K562 (cell line): ENCODE measurements at regions not wholly inside any gene's neighbourhood (a gene's known extent, or its start where the extent isn't known, plus 50 kb on each side); places are given as distances from the start of the nearest gene placed in this dataset.

Experiments
- ATAC-seq: fragments of 200-7000 bp; cut with Tn5 transposase; 3 replicates; pipeline ENCODE4 v1.9.1; 2020; ENCODE audit warnings: moderate library complexity
- BruUV-seq: library from RNA; stranded (reverse); fragments of 400-500 nt; replicated peaks from 2 replicates; lab custom pipeline; 2021; lab: Mats Ljungman, UMichigan
- CTCF ChIA-PET: fragments of 300-600 bp; formaldehyde crosslinking; extraction: SDS; loops from one replicate; lab custom pipeline; 2021; ENCODE audit warnings: low intra/inter-chr PET ratio; lab: Yijun Ruan, JAX
- POLR2A ChIA-PET: fragments of 300-600, 350-650 bp; sonication (Branson Sonifier 250); formaldehyde crosslinking; extraction: SDS; loops from one replicate; lab custom pipeline; 2021; ENCODE audit warnings: antibody characterized with exemption, inconsistent platforms; lab: Yijun Ruan, JAX
- DNase-seq, 4 experiments: peaks; one replicate each; pipeline versions ENCODE4 v3.0.0 to v3.0.0-alpha.2; 2011 to 2018; ENCODE audit warnings: low spot score in 3 of 4, mixed read lengths in 3 of 4; ENCODE audit errors: extremely low read depth in 1 of 4
- FAIRE-seq: peaks from 2 replicates; lab custom pipeline; 2011; peaks lifted over from hg19 to GRCh38; lab: Jason Lieb, UNC
- H2AFZ ChIP-seq: 2 replicates; pipeline ENCODE4 v1.6.0; 2011; ENCODE audit warnings: low read depth, low read length, control low read depth, inconsistent platforms
- H3K27ac ChIP-seq: fragments of 200-600 bp; 3 replicates; pipeline ENCODE4 v1.8.0; 2011; ENCODE audit warnings: low read depth, mild to moderate bottlenecking, control low read depth, inconsistent platforms, low read length, moderate library complexity, mixed read lengths; ENCODE audit errors: extremely low read depth
- H3K27me3 ChIP-seq, 2 experiments: fragments of 300-600 bp in 1 of 2; 2 replicates in 1 of 2; 3 replicates in 1 of 2; pipeline versions ENCODE4 v1.6.0 to v1.8.0; 2011; ENCODE audit warnings: inconsistent platforms in 2 of 2, low read length in 2 of 2, mild to moderate bottlenecking in 1 of 2, mixed read lengths in 1 of 2, moderate library complexity in 1 of 2; ENCODE audit not compliant: control insufficient read depth in 2 of 2, insufficient read depth in 2 of 2
- H3K36me3 ChIP-seq: fragments of 300-600 bp; 3 replicates; pipeline ENCODE4 v1.8.0; 2011; ENCODE audit warnings: mild to moderate bottlenecking, low read length, inconsistent platforms; ENCODE audit not compliant: control insufficient read depth, insufficient read depth
- H3K4me1 ChIP-seq, 2 experiments: fragments of 200-600 bp in 1 of 2; replicated peaks in 1 of 2; 2 replicates in 1 of 2; 3 replicates in 1 of 2; pipeline versions ENCODE4 v1.5.1 to v1.8.0; 2011; ENCODE audit warnings: inconsistent platforms in 2 of 2, low read length in 2 of 2, mild to moderate bottlenecking in 1 of 2, mixed read lengths in 1 of 2, moderate library complexity in 1 of 2; ENCODE audit not compliant: control insufficient read depth in 2 of 2, insufficient read depth in 2 of 2
- H3K4me2 ChIP-seq: 2 replicates; pipeline ENCODE4 v1.6.1; 2011; ENCODE audit warnings: low read length, control low read depth, inconsistent platforms, mixed read lengths; ENCODE audit not compliant: insufficient read depth
- H3K4me3 ChIP-seq: fragments of 200-600 bp; sonication (generic), shearing (Covaris generic); 2 replicates; pipeline ENCODE4 v1.5.1; 2016; ENCODE audit warnings: control low read depth, inconsistent platforms
- H3K79me2 ChIP-seq: fragments of 200-600 bp; 3 replicates; pipeline ENCODE4 v1.8.0; 2011; ENCODE audit warnings: low read length, inconsistent platforms; ENCODE audit not compliant: control insufficient read depth, insufficient read depth
- H3K9ac ChIP-seq, 2 experiments: 2 replicates each; pipeline versions ENCODE4 v1.6.0 to v1.6.1; 2011; ENCODE audit warnings: low read depth in 2 of 2, low read length in 2 of 2, control low read depth in 1 of 2, inconsistent platforms in 1 of 2, mild to moderate bottlenecking in 1 of 2, mixed read lengths in 1 of 2; ENCODE audit not compliant: insufficient read depth in 1 of 2
- H3K9me1 ChIP-seq: one replicate; pipeline ENCODE4 v1.6.0; 2011; ENCODE audit warnings: inconsistent platforms, mild to moderate bottlenecking, low read length, moderate library complexity; ENCODE audit not compliant: control insufficient read depth, insufficient read depth
- H3K9me3 ChIP-seq: replicated peaks from 2 replicates; pipeline ENCODE4 v1.5.1; 2011; ENCODE audit warnings: low read depth, low read length, inconsistent platforms; ENCODE audit not compliant: control insufficient read depth, insufficient read depth
- H4K20me1 ChIP-seq: replicated peaks from 2 replicates; pipeline ENCODE4 v1.6.1; 2011; ENCODE audit warnings: low read length, inconsistent platforms, mixed read lengths; ENCODE audit not compliant: control insufficient read depth, insufficient read depth
- FOXM1 ChIP-seq, 2 experiments: fragments of 450-650 bp in 1 of 2; sonication (generic) in 1 of 2; formaldehyde crosslinking in 1 of 2; IDR thresholded peaks; 2 replicates each; pipeline versions ENCODE4 v1.6.1 to v1.9.0; 2017 to 2022; ENCODE audit warnings: low read depth in 2 of 2, mild to moderate bottlenecking in 2 of 2, missing genetic modification reagents in 1 of 2, moderate library complexity in 1 of 2
- NFIX ChIP-seq: fragments of 250-450 bp; sonication (Bioruptor Pico); IDR thresholded peaks from 2 replicates; pipeline ENCODE4 v1.4.0; 2020; ENCODE audit warnings: low read depth, mild to moderate bottlenecking, moderate library complexity
- PHF21A ChIP-seq: fragments of 450-650 bp; IDR thresholded peaks from 2 replicates; pipeline ENCODE4 v1.6.1; 2017; ENCODE audit warnings: low read depth, borderline replicate concordance
- RBM15 ChIP-seq: fragments of 200-400 bp; formaldehyde crosslinking; IDR thresholded peaks from 2 replicates; pipeline ENCODE4 v1.6.1; 2018; ENCODE audit warnings: mild to moderate bottlenecking, low read length, moderate library complexity; ENCODE audit not compliant: insufficient read depth
- SIN3B ChIP-seq: fragments of 450-650 bp; IDR thresholded peaks from 2 replicates; pipeline ENCODE4 v1.6.1; 2017; ENCODE audit warnings: low read depth, mild to moderate bottlenecking, moderate library complexity
- THRB ChIP-seq: fragments of 450-650 bp; formaldehyde crosslinking; conservative IDR thresholded peaks from 2 replicates; pipeline ENCODE4 v1.4.0; 2022; ENCODE audit warnings: mild to moderate bottlenecking, missing genetic modification characterization
- ZBTB7A ChIP-seq: IDR thresholded peaks from 2 replicates; pipeline ENCODE4 v1.6.1; 2011; ENCODE audit warnings: low read depth, mild to moderate bottlenecking, low read length, moderate library complexity, borderline replicate concordance; ENCODE audit not compliant: control insufficient read depth
- ZKSCAN8 ChIP-seq: fragments of 200-800 bp; sonication (Bioruptor generic); IDR thresholded peaks from 2 replicates; pipeline ENCODE4 v1.6.1; 2016; ENCODE audit warnings: missing genetic modification characterization, missing compliant biosample characterization
- ZNF197 ChIP-seq: fragments of 200-800 bp; sonication (Bioruptor generic); IDR thresholded peaks from 2 replicates; pipeline ENCODE4 v1.6.1; 2016; ENCODE audit warnings: low read depth, missing genetic modification characterization, missing compliant biosample characterization
- WGBS: fragments of 100-300 bp; shearing (Covaris generic); methylation state at CpG from one replicate; pipeline ENCODE4 v1.1.6; 2016; ENCODE audit warnings: low coverage, mixed read lengths; ENCODE audit not compliant: insufficient coverage; ENCODE audit errors: missing lambda C conversion rate; 5-methylcytosine and 5-hydroxymethylcytosine counted together
- in situ Hi-C: fragments of 300-500 bp; cut with MboI; formaldehyde crosslinking; loops from 4 replicates; pipeline ENCODE4 v1.15.0; 2018; ENCODE audit warnings: inconsistent platforms, mixed read lengths
- intact Hi-C: fragments of 100-400 bp; cut with micrococcal nuclease; formaldehyde crosslinking; loops from 2 replicates; pipeline ENCODE4 v1.14.2; 2022

DNA sequence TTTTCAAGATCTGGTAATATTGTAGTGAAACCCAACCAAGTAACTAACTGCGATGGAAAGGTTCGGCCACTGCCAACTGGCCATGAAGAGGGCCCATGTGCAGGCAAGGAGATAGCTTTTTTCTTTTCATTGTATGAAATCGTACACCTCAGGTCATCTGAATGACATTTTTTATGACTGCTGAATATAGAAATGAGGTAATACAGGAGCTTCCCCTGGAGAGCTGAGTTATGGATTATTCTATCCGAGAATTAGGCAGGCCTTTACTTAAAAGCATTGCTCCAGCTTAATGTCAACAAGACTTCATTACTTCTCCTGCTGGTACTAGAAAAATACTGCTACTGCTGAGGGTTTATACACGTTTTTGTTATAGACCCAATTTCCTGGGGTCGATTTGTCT lies 1215.6 kb downstream of the EFNB2 start:
- intact Hi-C loops: no loop called here
- no peaks in the 10 kb centered on the region for H3K4me1 ChIP-seq
- 6% methylated on average over 6 of the region's 6 CpGs for WGBS
- no peak for ATAC-seq
- H3K9me1 ChIP-seq: no peaks in the 10 kb centered on the region
- H3K9me3 ChIP-seq: no peaks in the 10 kb centered on the region
- TF ChIP-seq PHF21A: no peak
- no peak for TF ChIP-seq RBM15
- TF ChIP-seq NFIX (CRISPR knock-in tag): no peak
- no peak for TF ChIP-seq THRB (CRISPR knock-in tag)
- TF ChIP-seq ZKSCAN8 (CRISPR knock-in tag): no peak
- TF ChIP-seq ZBTB7A: no peak
- TF ChIP-seq FOXM1 (IDR thresholded peaks at IDR 0.05; ENCODE audit: low read depth): no peak
- no peak for TF ChIP-seq FOXM1 (CRISPR knock-in tag; IDR thresholded peaks at IDR 0.05; ENCODE audit: low read depth)
- TF ChIP-seq ZNF197: no peak
- no peak for TF ChIP-seq SIN3B
- TF ChIP-seq, all 486 proteins: peak for 0
- CTCF ChIA-PET: no interaction called here
- Histone ChIP-seq H3K4me3 (no peak overlapping the region), H3K27me3 (no peaks in the 10 kb centered on the region), H3K79me2 (no peaks in the 10 kb centered on the region), H3K36me3 (no peaks in the 10 kb centered on the region), H4K20me1 (no peaks in the 10 kb centered on the region), H3K4me2 (no peak overlapping the region), H3K27ac (no peak overlapping the region), H2AFZ (no peak overlapping the region), H3K9ac (no peak overlapping the region)
- POLR2A ChIA-PET: no interaction called here
- FAIRE-seq (no peak), DNase-seq (no peak)
- in situ Hi-C loops: no loop called here
- no TSS peak for BruUV-seq
